UCSD-AML1 (cell line): ENCODE measurements at regions not wholly inside any gene's neighbourhood (a gene's known extent, or its start where the extent isn't known, plus 50 kb on each side); places are given as distances from the start of the nearest gene placed in this dataset.
A peak's percentile ranks its signal among the peaks of the same experiment; 100 is the strongest.

Experiments used
- DNase-seq: peaks from one replicate; lab custom pipeline; 2025; ENCODE audit not compliant: unreplicated experiment; lab: John Stamatoyannopoulos, UW

DNA sequence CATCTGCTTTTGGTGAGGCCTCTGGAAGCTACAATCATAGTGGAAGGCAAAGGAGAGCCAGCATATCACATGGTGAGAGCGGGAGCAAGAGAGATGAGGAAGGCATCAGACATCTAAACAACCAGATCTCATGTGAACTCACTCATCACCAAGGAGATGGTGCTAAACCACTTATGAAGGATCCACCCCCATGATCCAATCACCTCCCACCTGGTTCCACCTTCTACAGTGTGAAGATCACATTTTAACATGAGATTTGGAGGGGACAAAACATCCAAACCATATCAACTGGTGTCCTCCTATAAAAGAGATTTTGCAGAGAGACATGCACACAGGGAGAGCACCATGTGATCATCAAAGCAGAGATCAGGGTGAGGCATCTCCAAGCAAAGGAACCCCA is 578.6 kb downstream of the MATN1 start:
- no peak for DNase-seq

DNA sequence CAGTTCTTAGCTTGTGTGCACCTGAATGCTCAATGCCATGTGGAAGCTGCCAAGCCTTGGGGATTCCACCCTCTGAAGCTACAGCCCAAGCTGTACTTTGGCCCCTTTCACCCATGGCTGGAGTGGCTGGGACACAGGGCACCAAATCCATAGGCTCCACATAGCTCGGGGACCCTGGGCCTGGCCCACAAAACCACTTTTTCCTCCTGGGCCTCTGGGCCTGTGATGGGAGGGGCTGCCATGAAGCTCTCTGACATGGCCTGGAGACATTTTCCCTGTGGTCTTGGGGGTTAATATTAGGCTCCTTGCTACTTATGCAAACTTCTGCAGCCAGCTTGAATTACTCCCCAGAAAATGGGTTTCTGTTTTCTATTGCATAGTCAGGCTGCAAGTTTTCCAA is 579.9 kb downstream of the MATN1 start:
- DNase-seq, result no peak

DNA sequence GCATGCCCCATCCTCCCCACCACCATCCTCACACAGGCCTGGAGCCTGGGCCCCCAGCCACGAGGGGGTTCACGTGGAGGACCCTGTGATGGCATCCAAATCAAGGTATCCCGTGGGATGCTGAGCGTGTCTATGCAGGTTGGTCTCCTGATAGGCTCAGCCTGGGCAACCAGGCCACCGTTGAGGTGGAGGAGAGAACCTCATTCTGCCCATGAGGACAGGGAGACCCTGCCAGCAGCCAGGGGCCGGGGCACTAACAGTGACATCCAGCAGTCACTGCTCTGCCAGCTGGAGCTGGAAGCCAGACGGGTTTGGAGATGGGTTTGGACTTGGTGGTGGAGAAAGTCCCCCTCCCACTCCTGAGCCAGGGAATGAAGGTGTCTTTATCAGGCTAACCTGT is 582.8 kb downstream of the MATN1 start:
- DNase-seq, result no peak

DNA sequence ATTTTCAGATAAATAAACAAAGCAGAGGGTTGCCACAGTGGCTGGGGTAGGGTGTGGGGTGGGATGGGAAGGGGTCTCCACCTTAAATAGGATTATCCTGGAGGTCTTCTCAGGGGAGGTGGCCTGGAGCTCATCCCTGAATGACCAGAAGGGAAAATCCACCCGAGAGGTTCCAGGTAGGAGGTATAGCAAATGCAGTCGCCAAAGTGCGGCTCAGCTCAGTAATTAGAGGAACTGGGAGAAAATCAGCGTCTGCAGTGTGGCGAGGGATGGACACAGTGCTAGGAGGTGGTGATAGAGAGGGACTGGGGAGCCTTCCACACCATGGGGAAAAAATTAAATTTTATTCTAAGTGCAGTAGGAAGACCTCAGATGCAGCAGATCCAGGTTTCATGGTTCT is 584.5 kb downstream of the MATN1 start:
- no peak for DNase-seq

DNA sequence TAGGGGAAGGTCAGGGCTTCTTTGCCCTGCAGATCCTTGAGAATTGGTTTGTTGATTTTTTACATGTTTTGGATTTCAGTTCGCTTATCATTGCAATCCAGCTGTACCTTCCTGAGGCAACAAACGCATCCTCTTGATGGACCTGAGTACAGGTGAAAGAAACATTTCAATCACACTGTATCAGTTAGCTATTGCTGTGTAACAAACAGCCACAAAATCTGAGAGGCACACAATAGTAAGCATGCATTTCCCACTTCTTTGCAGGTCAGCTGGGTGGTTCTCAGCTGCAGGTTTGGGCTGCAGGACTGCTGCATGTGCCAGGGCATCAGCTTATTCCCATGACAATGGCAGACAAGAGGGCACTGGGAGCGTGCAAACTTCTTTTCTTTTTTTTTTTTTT is 586.4 kb downstream of the MATN1 start:
- DNase-seq, result no peak

DNA sequence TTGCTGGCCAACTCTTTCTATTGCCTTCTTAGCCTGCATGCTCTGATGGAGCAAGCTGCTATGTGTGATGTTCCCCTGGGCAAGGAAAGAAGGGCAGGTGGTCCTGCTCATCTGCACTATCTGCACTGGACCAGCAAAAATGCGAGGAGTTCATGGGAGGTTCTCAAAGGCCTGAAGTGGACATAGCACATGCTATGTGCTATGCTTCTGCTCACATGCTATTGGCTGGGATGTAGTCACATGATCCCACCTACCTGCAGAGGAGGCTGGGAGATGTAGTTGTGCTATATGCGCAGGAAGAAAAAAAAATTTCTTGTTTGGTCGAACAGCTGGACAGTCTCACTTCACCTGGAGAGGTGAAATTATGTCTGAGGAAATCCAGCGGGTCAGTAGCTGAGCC is 587.7 kb downstream of the MATN1 start:
- no peak for DNase-seq

DNA sequence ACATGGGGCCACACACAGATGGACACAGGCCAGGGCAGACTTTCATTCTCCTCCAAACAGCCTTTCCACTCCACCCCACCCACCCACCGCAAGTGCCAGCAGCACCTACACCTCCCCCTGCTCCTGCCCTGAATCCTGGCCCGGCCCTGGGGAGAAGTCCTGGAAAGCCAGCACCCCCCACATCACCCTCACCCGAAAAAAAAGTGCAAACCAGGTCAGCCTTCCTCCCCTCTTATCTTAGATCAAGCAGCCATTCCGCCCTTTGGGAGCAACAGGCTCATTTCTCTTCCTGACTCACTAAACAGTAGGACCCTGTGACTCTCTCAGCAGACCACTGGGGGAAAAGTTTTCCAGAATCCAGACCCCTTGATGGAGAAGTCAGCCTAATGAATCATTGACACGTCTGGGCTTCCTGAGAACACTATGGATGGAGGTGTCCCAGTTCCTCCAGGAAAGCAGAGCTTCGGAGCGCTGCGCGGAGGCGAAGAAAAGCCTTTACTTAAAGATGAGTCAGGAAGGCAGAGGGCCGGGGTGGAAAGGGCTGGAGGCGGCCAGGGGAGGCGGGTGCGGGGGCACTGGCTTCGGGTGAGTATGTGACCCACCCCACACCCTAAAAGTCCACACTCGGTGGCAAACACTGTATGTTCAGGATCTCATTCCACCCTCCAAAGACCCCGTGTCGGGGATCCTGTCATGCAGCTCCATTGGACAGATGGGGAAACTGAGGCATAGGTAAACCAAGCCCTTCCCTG is 588.7 kb downstream of the MATN1 start:
- no peak for DNase-seq

DNA sequence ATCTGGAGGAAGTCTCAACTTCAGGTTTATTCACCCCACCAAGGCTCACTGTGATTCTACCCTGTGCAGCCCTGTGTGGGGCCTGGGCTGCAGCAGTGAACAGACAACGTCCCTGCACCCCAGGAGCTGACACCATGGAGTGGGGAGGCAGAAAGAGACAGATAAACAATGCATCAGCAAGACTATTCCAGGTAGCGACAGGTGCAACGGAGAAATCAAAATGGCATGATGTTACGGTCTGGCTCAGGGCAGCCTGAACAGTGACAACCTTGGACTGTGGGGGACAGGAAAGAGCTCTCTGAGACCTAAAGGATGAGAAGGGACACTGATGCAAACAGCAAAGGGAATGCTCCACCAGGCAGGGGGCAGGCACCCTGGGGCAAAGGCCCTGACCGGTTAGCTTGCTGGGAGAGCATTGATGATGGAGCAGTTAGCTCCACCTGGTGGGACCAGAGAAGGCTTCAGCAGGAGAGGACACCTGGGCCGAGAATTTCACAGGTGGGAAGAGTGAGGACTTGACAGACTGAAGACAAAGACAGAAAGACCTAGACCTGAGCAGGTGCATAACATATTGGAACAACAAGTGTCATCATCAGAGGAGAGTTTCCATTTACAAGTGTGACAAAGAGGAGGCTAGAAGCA is 589.9 kb downstream of the MATN1 start:
- no peak for DNase-seq

DNA sequence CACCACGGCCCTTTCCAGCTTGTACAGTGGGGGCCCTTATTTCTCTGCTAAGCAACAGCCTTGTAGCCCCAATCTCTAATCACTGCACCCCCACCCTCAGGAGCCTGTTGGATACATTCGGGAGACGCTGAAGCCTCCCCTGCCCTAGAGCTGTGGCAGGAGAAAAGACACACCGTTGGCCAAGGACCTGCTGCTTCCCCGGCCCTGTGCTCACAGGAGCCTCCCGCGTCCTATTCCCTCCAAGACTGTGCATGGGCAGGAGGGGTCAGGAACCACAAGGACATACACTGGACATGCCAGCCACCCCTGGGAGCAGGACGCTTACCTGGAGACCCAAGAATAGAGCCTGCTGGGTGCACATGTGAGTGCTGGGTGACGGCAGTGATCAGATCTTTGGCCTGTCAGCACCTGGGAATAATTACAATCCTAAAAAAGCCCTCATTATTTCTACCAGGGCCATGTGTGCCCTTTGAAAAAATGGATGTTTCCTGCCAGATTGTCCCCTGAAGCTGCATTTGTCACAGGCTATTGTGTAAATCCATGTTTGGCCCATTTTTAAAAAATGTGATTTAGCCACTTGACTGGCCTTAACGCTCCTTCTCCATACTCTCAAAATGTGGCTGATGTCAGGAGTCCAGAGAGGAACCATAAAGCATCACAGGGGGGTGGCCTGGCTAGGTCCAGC is 590.6 kb downstream of the MATN1 start:
- no peak for DNase-seq

DNA sequence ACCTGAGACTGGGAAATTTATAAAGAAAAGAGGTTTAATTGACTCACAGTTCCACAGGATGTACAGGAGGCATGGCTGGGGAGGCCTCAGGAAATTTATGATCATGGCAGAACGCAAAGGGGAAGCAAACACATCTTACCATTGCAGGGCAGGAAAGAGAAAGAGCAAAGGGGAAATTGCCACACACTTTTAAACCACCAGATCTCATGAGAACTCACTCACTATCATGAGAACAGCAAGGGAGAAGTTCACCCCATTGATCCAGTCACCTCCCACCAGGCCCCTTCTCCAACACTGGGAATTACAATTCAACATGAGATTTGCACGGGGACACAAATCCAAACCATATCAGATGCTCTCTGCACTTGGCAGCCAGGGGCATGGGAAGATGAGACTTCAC is 592.8 kb downstream of the MATN1 start:
- peak; percentile 66 for DNase-seq

DNA sequence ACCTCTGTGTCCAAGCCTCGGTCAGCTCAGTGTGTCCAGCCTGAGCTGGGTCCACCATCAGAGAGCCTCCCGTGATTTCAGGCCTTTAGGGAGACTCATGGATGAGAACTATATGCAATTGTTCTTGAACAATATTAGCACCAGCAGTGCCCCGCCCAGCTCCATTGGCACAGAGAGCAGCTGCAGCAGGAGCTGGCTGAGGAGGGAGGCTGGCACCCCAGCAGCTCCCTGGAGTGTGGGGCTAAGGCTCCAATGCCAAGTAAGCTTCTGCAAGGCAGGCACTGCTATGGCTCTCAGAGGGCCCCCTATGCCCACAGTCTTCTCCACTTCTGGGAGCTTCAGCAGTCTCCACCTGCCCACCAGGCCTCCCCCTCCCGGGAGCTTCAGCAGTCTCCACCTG is 593.3 kb downstream of the MATN1 start:
- no peak for DNase-seq

DNA sequence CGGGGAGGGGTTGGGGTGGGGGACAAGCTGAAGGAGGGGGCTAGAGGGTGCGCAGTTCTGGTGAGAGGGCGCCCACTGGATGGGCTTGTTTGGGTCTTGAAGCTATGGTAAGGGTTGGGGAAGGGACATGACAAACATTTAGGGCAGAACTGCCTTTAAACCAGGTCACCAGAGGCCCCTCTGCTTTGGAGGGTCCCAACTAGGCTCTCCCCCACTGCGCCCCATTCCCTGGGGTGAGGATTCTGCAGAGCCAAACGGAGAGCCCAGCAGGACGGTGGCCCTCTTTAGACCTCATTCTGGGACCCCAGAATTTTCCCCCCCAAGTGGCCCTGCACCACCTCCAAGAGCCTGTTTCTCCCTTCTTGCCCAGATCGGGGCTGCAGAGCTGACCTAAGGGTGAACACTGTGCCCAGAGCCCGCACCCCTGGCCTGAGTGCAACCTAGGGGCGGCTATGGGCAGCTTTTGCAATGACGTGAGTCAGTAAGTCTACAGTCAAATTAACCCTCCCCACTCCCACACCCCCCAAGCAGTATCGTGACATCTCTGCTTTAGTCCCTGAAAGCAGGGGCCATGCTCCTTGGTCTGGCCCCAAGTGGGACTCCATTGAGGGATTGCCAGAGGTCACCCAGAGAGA is 593.8 kb downstream of the MATN1 start:
- no peak for DNase-seq

DNA sequence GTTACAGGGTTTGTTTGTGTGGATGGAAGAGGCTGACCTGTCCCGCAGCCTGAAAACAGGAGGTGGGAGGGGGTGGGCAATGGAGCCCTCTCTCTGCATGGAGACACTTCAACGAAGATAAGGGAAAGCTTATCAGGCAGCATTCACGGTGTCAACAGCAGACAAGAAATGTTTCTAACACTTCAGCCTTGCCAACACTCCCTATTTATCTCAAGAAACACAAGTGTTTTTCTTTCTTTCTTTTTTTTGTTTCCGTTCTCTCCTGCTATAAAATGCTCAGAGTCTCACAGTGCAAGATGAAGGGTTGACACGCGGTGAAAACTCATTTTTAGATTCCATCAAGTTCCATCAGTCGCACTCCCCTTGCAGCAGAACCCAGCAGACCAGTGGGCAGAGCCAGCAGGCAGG is 594.4 kb downstream of the MATN1 start:
- no peak for DNase-seq

DNA sequence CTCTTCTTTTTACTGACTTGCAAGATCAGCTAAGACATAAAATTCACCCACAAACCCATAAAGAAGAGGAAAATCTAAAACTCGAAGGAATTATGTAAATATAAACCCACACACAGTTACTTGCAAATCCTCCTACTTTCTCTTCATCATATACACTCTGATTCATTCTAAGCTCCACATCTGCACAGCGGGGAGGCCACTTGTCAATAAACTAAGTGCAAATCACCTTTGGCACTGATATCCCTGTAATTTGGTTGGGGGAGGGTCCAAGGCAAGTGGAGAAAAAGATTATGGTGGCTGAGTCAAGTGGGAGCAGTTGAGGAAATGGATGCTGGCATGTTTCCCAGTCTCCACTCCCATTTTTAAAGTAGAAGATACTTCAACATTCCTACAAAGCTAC is 596.5 kb downstream of the MATN1 start:
- DNase-seq, result no peak

DNA sequence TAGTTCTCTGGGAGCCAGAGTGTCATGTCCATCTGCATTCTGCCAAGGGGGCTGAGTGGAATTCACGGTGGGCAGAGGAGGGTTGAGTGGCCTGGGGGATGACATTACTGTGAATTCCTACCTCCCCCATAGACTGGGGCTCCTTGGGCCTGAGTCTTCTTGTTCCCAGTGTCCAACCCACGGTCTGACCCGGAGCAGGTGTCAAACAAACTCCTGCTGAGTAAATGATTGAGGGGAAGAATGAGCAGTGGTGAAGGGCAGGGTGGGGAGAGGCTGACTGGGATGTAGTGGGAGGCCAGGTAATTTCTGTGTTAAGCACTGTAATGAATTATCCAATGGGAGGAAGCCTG is 597.6 kb downstream of the MATN1 start:
- no peak for DNase-seq

DNA sequence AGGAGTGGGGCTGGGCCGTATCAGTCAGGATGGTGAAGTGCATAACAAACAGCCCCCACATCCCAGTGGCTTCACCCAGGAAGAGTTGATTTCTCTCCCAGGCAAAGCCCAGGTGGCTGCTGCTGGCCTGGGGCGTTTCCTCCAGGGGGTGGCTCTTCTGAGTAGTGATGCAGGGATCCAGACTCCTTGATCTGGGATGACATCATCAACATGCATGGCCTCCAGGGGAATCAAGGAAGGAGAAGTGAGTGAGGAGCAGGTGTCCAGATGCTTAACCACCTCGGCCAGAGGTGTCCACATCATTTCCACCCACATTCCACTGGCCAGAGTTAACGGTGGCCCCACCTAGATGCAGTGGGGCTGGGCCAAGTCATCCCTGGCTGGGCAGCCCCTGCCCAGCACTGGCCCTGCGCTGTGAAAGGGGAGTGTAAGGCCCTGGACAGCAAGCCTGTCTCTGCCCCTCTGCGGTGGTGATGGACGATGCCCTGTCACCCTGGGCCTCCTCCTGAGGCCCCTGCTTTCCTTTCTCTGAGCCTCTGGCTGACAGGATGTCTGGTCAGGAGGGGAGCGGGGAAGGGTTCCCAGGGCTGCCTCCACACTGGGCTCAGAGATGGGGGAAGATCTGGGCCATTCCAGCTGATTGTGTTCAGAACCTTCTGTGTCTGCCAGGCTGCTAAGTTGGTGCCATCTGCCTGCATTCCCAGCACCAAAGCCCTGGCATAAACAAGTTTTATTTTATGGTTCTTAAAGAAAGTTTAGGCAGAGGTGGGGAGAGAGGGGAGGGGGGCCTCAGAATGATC is 598.2 kb downstream of the MATN1 start:
- DNase-seq, result no peak

DNA sequence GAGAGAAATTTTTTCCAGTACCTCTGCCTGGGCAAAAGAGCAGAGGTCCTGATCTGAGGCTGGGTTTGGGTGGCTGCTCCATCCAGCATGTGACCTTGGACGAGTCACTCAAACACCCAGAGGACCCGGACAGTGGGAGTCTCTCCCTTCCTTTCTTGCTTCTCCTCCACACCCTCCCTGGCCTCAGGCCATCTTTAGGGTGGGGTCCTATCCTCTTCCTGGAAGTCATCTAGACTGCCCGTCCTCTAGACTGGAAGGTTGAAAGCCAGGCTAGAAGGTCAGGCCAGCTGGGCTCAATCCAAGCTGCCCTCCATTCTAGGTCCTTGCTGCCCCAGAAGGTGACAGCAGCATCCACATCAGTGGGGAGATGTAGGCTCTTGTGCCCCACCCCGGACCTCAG is 599.5 kb downstream of the MATN1 start:
- no peak for DNase-seq

DNA sequence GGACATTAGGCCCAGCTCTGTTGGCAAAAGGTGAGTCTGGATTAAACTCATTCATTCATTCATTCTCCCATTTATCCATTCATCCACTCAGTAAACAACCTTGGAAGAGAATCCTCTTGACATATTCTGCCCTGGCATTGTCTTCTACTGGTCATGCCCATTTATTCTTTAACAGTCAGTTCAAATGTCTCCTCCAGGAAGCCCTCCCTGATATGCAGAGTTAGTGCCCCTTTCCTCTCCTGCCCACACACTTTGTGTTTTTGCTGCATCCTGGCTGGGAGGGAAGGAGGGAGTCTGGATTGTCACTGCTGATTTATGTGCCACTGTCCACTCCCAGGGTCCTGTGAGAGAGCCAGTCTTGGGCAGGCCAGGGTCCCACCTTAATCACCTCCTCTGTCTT is 600.3 kb downstream of the MATN1 start:
- no peak for DNase-seq

DNA sequence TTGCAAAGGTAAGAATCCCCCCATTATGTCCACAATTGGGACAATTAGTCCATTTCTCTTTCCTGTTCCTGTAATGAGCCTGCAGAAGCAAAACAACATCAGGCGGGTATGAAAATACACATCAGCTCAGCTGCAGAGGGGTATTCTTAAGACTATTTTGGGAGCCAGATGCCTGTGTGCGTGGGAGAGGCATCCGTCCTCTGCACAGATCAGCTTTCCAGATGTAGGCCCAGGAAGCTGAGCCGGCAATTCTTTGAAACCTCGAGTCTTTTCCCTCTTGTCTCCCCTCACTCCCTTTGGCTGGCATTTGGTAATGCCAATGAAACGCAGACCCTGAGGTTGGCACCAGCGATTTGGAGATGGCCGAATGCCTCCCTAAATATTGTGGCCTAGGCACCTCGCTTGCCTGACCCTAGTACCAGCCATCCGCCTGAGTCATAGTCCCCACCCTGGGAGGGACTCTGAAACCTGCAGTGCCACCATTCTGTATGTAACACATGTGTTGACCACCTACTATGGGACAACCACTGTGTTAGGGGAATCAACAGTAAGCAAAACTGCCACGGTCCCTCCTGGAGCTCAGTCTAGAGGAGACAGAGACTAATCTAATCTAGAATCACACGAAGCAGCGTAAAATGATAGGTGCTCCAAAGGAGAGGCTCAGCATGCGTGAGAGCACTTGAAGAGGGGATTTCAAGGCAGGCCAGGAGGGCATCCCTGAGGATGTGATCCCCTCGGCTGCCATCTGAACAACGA is 603.0 kb downstream of the MATN1 start:
- peak; percentile 40 for DNase-seq

DNA sequence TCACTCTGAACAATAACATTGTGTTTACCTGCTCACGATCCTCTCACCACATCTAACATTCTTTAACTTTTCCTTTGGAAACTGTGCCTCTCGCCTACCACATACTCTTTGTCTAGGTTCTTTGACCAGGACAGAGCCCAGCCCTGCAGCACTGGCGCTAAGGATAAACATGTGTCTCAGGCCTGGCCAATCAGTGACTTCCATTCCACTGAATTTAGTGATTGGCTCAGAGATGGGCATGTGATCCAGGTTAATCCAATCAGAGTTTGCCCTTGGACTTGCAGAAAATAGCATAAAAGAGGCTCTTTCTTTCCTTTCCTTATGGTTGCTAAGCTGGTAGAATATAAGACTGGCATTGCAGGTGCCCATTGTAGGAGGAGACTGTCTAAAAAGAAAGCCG is 605.7 kb downstream of the MATN1 start:
- no peak for DNase-seq

DNA sequence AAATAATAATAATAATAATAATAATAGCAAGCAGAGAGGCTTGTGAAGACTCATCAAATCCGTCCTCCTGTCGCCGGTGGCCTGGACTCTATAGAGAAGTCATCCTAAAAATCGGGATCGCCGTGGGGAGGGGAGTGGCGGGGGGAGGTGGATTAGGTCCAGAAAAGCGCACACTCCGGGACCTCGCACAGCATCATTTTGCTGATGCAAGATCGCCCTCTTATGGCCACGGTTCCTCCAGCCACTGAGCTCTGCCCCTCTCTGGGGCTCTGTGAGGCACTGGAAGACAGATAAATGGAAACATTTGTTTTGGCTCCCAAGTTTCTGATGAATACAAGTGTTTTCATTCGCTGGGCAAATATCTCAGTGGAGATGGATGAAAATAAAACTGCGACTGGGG is 612.0 kb downstream of the MATN1 start:
- DNase-seq, result peak; percentile 61
